Mesenchymal stem cell (in vitro differentiated cells and primary cell): ENCODE measurements at regions not wholly inside any gene's neighbourhood (a gene's known extent, or its start where the extent isn't known, plus 50 kb on each side); places are given as distances from the start of the nearest gene placed in this dataset.

Experiments
- DNase-seq: peaks from one replicate; pipeline ENCODE4 v3.0.0-alpha.2; 2013
- H2AFZ ChIP-seq: one replicate; pipeline ENCODE4 v1.6.1; 2013; ENCODE audit warnings: low read depth, mild to moderate bottlenecking, control low read depth, inconsistent platforms, low read length, moderate library complexity
- H2AK5ac ChIP-seq: 2 replicates; pipeline ENCODE4 v1.6.1; 2013; ENCODE audit warnings: low read length, moderate library complexity, mild to moderate bottlenecking, inconsistent platforms; ENCODE audit not compliant: severe bottlenecking
- H2BK120ac ChIP-seq: one replicate; pipeline ENCODE4 v1.6.1; 2013; ENCODE audit warnings: low read depth, mild to moderate bottlenecking, inconsistent platforms, low read length, moderate library complexity
- H2BK12ac ChIP-seq, 2 experiments: one replicate each; pipeline ENCODE4 v1.6.1; 2013; ENCODE audit warnings: inconsistent platforms in 2 of 2, low read length in 2 of 2, mild to moderate bottlenecking in 2 of 2, moderate library complexity in 2 of 2, control low read depth in 1 of 2
- H2BK15ac ChIP-seq: one replicate; pipeline ENCODE4 v1.6.1; 2013; ENCODE audit warnings: mild to moderate bottlenecking, low read depth, inconsistent platforms; ENCODE audit not compliant: poor library complexity, severe bottlenecking
- H2BK5ac ChIP-seq: 2 replicates; pipeline ENCODE4 v1.6.1; 2013; ENCODE audit warnings: low read depth, mild to moderate bottlenecking, low read length, control low read depth, inconsistent platforms; ENCODE audit not compliant: poor library complexity, severe bottlenecking
- H3K14ac ChIP-seq, 2 experiments: one replicate each; pipeline ENCODE4 v1.6.1; 2013; ENCODE audit warnings: inconsistent platforms in 2 of 2, low read length in 2 of 2, control low read depth in 1 of 2, mild to moderate bottlenecking in 1 of 2, moderate library complexity in 1 of 2
- H3K18ac ChIP-seq, 2 experiments: one replicate each; pipeline ENCODE4 v1.6.1; 2013; ENCODE audit warnings: inconsistent platforms in 2 of 2, low read length in 2 of 2, control low read depth in 1 of 2, low read depth in 1 of 2, mild to moderate bottlenecking in 1 of 2
- H3K23ac ChIP-seq, 2 experiments: one replicate each; pipeline ENCODE4 v1.6.1; 2013; ENCODE audit warnings: inconsistent platforms in 2 of 2, low read length in 2 of 2, mild to moderate bottlenecking in 2 of 2, moderate library complexity in 2 of 2, control low read depth in 1 of 2
- H3K27ac ChIP-seq: 2 replicates; pipeline ENCODE4 v1.5.1; 2013; ENCODE audit warnings: mild to moderate bottlenecking, moderate library complexity, low read length, control low read depth, inconsistent platforms; ENCODE audit not compliant: poor library complexity, severe bottlenecking
- H3K27me3 ChIP-seq, 2 experiments: 2 replicates each; pipeline versions ENCODE4 v1.6.1 to v1.7.0; 2013; ENCODE audit warnings: low read length in 2 of 2, mild to moderate bottlenecking in 2 of 2, moderate library complexity in 2 of 2, control low read depth in 1 of 2, inconsistent platforms in 1 of 2; ENCODE audit not compliant: control insufficient read depth in 1 of 2, insufficient read depth in 1 of 2
- H3K36me3 ChIP-seq, 2 experiments: 2 replicates each; pipeline versions ENCODE4 v1.6.1 to v1.7.0; 2013; ENCODE audit warnings: low read length in 2 of 2, control low read depth in 1 of 2, inconsistent platforms in 1 of 2, low read depth in 1 of 2, mild to moderate bottlenecking in 1 of 2; ENCODE audit not compliant: insufficient read depth in 2 of 2, control insufficient read depth in 1 of 2
- H3K4ac ChIP-seq, 2 experiments: one replicate each; pipeline ENCODE4 v1.6.1; 2013; ENCODE audit warnings: inconsistent platforms in 2 of 2, low read length in 2 of 2, mild to moderate bottlenecking in 2 of 2, moderate library complexity in 2 of 2, control low read depth in 1 of 2, low read depth in 1 of 2
- H3K4me1 ChIP-seq: 2 replicates; pipeline ENCODE4 v1.6.1; 2013; ENCODE audit warnings: low read depth, low read length, control low read depth; ENCODE audit not compliant: control insufficient read depth, insufficient read depth
- H3K4me2 ChIP-seq: 2 replicates; pipeline ENCODE4 v1.6.1; 2013; ENCODE audit warnings: low read length, mild to moderate bottlenecking, inconsistent platforms; ENCODE audit not compliant: poor library complexity, severe bottlenecking
- H3K4me3 ChIP-seq, 2 experiments: 2 replicates each; pipeline versions ENCODE4 v1.5.1 to v1.7.0; 2013; ENCODE audit warnings: low read length in 2 of 2, mild to moderate bottlenecking in 2 of 2, control low read depth in 1 of 2, low read depth in 1 of 2; ENCODE audit not compliant: insufficient read depth in 1 of 2
- H3K79me1 ChIP-seq: replicated peaks from 2 replicates; pipeline ENCODE4 v1.6.1; 2013; ENCODE audit warnings: mild to moderate bottlenecking, control low read depth, low read length, inconsistent platforms; ENCODE audit not compliant: poor library complexity, severe bottlenecking
- H3K9ac ChIP-seq: 2 replicates; pipeline ENCODE4 v1.7.0; 2013; ENCODE audit warnings: mild to moderate bottlenecking, low read length, moderate library complexity
- H3K9me3 ChIP-seq: 2 replicates; pipeline ENCODE4 v1.7.0; 2013; ENCODE audit warnings: mild to moderate bottlenecking, low read length; ENCODE audit not compliant: control insufficient read depth
- H4K8ac ChIP-seq: one replicate; pipeline ENCODE4 v1.6.1; 2013; ENCODE audit warnings: inconsistent platforms, mild to moderate bottlenecking, low read length, moderate library complexity
- H4K91ac ChIP-seq: one replicate; pipeline ENCODE4 v1.6.1; 2013; ENCODE audit warnings: mild to moderate bottlenecking, low read length, inconsistent platforms
- whole genome bisulfite sequencing: methylation state at CpG from one replicate; pipeline ENCODE4 v1.1.7; 2013; ENCODE audit warnings: mixed read lengths; 5-methylcytosine and 5-hydroxymethylcytosine counted together

GRCh38 chr11:126137136-126137535, 74.3 kb downstream of the RPUSD4 start:
- H4K8ac ChIP-seq: no peak overlapping the region
- peaks cover 0 to 95% of the 10 kb centered on the region in 2 experiments for H3K27me3 ChIP-seq
- H2AFZ ChIP-seq: no peak overlapping the region
- no peak overlapping the region for H2BK120ac ChIP-seq
- H3K27ac ChIP-seq: no peak overlapping the region
- H3K9me3 ChIP-seq: no peaks in the 10 kb centered on the region
- H2AK5ac ChIP-seq: no peak overlapping the region
- H3K36me3 ChIP-seq: no peaks in the 10 kb centered on the region
- H3K14ac ChIP-seq: no peak overlapping the region
- H2BK15ac ChIP-seq: peak overlapping the region; percentile 17
- no peak overlapping the region for H3K4me2 ChIP-seq
- WGBS: 81% methylated on average over 3 of the region's 3 CpGs
- peak overlapping the region; percentile 71 for H4K91ac ChIP-seq
- peak overlapping the region; percentile 84 for H3K9ac ChIP-seq
- H2BK12ac ChIP-seq: peak overlapping the region; percentile 37 to 61
- H3K18ac ChIP-seq: peak overlapping the region in 1 of 2 experiments; percentile 67
- H3K23ac ChIP-seq: no peak overlapping the region
- no peak overlapping the region for H3K4ac ChIP-seq
- peak; percentile 17 for DNase-seq
- no peak overlapping the region for H2BK5ac ChIP-seq
- peak overlapping the region in 1 of 2 experiments; percentile 34 for H3K4me3 ChIP-seq
- peaks cover 25% of the 10 kb centered on the region for H3K4me1 ChIP-seq
- H3K79me1 ChIP-seq: no peaks in the 10 kb centered on the region

GRCh38 chr11:126136507-126136906, 73.8 kb upstream of the CDON start:
- no peaks in the 10 kb centered on the region for H3K79me1 ChIP-seq
- no peak overlapping the region for H2AFZ ChIP-seq
- no peak overlapping the region for H3K14ac ChIP-seq
- no peak overlapping the region for H2AK5ac ChIP-seq
- no peaks in the 10 kb centered on the region for H3K36me3 ChIP-seq
- no peak overlapping the region for H4K8ac ChIP-seq
- H2BK5ac ChIP-seq: no peak overlapping the region
- no peak overlapping the region for H3K4me2 ChIP-seq
- H3K9ac ChIP-seq: peak overlapping the region; percentile 84
- peak overlapping the region in 1 of 2 experiments; percentile 52 for H3K18ac ChIP-seq
- DNase-seq: peak; percentile 96
- peaks cover 27% of the 10 kb centered on the region for H3K4me1 ChIP-seq
- no peak overlapping the region for H3K4ac ChIP-seq
- no peak overlapping the region for H3K27ac ChIP-seq
- no peak overlapping the region for H3K23ac ChIP-seq
- H4K91ac ChIP-seq: no peak overlapping the region
- H2BK12ac ChIP-seq: peak overlapping the region in 1 of 2 experiments; percentile 61
- no peaks in the 10 kb centered on the region for H3K9me3 ChIP-seq
- H2BK15ac ChIP-seq: no peak overlapping the region
- H3K4me3 ChIP-seq: peak overlapping the region in 1 of 2 experiments; percentile 34
- H3K27me3 ChIP-seq: peaks cover 0 to 96% of the 10 kb centered on the region in 2 experiments
- no peak overlapping the region for H2BK120ac ChIP-seq
- WGBS: 61% methylated on average over 10 of the region's 10 CpGs

DNA sequence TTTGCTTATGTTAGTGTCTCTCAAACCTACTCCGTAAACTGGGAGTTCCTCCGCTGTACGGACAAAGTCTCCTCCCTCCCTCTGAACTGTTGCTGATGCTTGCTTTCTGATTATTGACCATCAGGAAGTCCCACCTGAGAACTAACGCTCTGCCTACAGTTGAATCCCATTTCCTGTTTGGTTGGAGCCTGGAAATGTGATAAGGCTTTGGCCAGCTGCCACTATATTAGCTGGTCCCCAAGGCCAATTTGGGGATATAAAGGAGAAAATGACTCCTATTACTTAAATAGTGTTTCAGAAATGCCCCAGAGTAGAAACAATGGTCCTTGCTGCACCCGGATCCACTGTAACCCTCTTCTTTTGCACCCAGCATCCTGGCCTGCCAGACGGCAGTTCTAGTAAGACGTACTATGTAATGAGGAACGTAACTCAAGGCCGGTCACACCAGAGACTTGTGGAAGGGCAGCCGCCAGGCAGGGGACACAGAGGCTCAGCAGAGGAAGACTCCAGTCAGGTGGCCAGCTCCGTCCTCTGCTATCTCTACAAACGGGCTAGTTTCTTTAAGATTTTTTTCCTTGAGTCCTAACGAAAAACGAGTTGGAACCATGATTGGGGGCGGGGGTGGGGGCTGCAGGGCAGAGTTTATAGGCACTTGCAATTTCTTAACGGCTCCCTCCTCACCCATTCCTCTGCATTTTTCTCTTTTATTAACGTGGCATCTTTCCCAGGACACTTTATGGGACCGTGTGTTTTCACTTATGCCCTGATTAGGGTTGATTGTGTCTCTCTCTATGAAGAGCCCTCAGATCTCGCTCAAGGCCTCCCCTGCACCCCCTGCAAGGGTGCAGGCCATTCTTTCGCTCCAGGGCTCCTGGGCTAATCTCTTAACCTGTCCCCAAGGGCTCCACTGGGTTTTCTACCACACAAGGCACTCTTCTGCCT, 72.8 kb upstream of the CDON start:
- Histone ChIP-seq H3K27me3 (peaks cover 0 to 93% of the 10 kb centered on the region in 2 experiments), H3K14ac (no peak overlapping the region), H3K4ac (no peak overlapping the region), H3K9me3 (no peaks in the 10 kb centered on the region), H3K18ac (peak overlapping the region in 1 of 2 experiments; percentile 53), H3K23ac (no peak overlapping the region), H3K36me3 (no peaks in the 10 kb centered on the region), H2BK15ac (no peak overlapping the region), H3K27ac (no peak overlapping the region), H4K91ac (no peak overlapping the region), H2BK120ac (no peak overlapping the region), H2BK5ac (no peak overlapping the region), H3K4me2 (no peak overlapping the region), H2AFZ (no peak overlapping the region), H3K4me3 (no peak overlapping the region), H3K79me1 (no peaks in the 10 kb centered on the region), H2AK5ac (no peak overlapping the region), H3K4me1 (peaks cover 19% of the 10 kb centered on the region), H4K8ac (no peak overlapping the region), H3K9ac (peak overlapping the region; percentile 26), H2BK12ac (no peak overlapping the region)
- 82% methylated on average over 17 of the region's 20 CpGs for WGBS
- no peak for DNase-seq

GRCh38 chr11:126134461-126135155, 71.9 kb upstream of the CDON start:
- Histone ChIP-seq H3K27ac (no peak overlapping the region), H2AK5ac (no peak overlapping the region), H3K18ac (no peak overlapping the region), H3K23ac (no peak overlapping the region), H3K4me1 (peaks cover 14% of the 10 kb centered on the region), H2AFZ (no peak overlapping the region), H3K4me2 (no peak overlapping the region), H3K36me3 (no peaks in the 10 kb centered on the region), H3K14ac (no peak overlapping the region), H2BK12ac (no peak overlapping the region), H4K91ac (no peak overlapping the region), H2BK5ac (no peak overlapping the region), H2BK120ac (no peak overlapping the region), H3K27me3 (peaks cover 0 to 93% of the 10 kb centered on the region in 2 experiments), H3K79me1 (no peaks in the 10 kb centered on the region), H3K4me3 (no peak overlapping the region), H3K9me3 (no peaks in the 10 kb centered on the region), H3K4ac (no peak overlapping the region), H2BK15ac (no peak overlapping the region), H4K8ac (no peak overlapping the region), H3K9ac (no peak overlapping the region)
- no peak for DNase-seq
- 93% methylated on average over 7 of the region's 8 CpGs for WGBS
